ENCODE measurements at regions not wholly inside any gene's neighbourhood (a gene's known extent, or its start where the extent isn't known, plus 50 kb on each side); places are given as distances from the start of the nearest gene placed in this dataset.
A peak's percentile ranks its signal among the peaks of the same experiment; 100 is the strongest.
"Not testable (repeated sequence)": the region's sequence is repeated elsewhere in the genome, so short reads cannot be mapped to it uniquely, and the experiment has no call there.

GRCh38 chr4:52157071-52157470 lies 106.0 kb downstream of the SPATA18 start:
- not testable (repeated sequence) for DNase-seq (ENCODE audit: low read depth)

- no peak for DNase-seq (ENCODE audit: low read depth)
Observed at GRCh38 chr4:52157641-52158316, 106.7 kb downstream of the SPATA18 start.

GRCh38 chr4:52160859-52161258 lies 109.8 kb downstream of the SPATA18 start:
- no peak for DNase-seq (ENCODE audit: low read depth)

DNA sequence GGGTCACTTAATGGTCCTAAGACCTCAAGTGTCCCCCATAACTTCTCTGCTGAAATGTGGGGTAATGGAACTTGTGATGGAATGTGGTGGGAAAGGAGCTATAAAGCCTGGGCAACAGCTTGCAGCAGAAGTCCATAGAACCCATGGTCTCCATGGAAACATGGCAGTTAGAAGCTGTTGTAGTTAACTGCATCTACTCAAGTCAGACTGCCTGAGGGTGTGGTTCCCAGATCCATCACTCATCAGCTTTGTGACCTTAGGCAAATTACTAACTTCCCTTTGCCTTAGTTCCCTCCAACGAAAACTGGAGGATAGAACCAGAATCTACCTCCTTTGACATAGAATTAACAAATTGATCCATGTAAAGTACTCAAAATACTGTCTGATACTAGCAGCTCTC lies 113.0 kb downstream of the SPATA18 start:
- DNase-seq (ENCODE audit: low read depth): no peak

DNA sequence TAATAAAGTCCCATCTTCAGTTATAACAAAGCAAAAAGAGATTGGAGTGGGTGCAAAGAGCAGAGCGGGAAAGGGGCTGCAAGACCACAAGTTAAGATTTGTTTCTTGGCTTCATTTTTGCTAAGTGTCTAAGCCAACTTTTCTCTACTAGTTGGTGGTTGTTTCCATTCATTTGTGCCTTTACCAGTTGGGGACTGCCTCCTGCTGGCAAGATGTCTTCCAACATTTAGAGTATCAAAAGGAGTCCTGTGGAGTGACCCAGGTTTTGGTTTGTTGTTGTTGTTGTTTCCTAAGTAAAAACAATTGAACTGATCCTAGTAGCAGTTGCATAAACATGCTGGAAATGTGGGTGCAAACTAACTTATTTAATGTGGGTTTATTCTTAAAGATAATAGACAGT lies 121.1 kb downstream of the SPATA18 start:
- DNase-seq (ENCODE audit: low read depth): no peak

DNA sequence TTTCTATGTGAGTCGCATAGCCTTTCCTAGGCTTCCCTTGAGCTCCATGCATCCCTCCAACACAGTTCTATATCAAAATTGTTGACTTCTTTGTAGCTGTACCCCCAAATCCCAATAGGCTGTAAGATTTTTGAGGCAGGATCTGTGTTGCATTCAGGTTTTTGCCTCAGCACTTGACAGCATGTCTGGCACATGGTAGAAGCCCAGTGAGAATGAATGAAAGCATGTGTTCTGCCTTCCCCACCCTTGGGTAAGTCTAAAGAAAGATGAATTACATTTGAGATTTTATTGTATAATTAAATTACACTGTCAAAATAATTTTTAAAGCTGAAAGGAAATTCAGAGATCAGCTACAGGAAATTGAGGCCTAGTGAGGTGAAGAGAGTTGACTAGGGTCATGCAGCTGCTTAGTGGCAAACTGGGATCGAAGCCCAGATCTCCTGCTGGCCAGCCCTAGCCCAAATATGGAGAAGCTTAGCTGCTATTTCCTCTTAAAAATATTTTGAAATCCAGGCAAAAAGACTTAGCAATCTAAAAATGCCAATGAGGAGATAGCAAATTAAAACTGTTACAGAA lies 122.5 kb downstream of the SPATA18 start:
- DNase-seq (ENCODE audit: low read depth): peak; percentile 68

GRCh38 chr4:52187603-52188002 lies 136.5 kb downstream of the SPATA18 start:
- DNase-seq (ENCODE audit: low read depth): no peak

GRCh38 chr4:52192001-52192400 lies 140.9 kb downstream of the SPATA18 start:
- no peak for DNase-seq (ENCODE audit: low read depth)

- peak; percentile 61 for DNase-seq (ENCODE audit: low read depth)
Observed at GRCh38 chr4:52192721-52193135, 141.6 kb downstream of the SPATA18 start.

GRCh38 chr4:52195869-52196268 lies 144.8 kb downstream of the SPATA18 start:
- no peak for DNase-seq (ENCODE audit: low read depth)

DNA sequence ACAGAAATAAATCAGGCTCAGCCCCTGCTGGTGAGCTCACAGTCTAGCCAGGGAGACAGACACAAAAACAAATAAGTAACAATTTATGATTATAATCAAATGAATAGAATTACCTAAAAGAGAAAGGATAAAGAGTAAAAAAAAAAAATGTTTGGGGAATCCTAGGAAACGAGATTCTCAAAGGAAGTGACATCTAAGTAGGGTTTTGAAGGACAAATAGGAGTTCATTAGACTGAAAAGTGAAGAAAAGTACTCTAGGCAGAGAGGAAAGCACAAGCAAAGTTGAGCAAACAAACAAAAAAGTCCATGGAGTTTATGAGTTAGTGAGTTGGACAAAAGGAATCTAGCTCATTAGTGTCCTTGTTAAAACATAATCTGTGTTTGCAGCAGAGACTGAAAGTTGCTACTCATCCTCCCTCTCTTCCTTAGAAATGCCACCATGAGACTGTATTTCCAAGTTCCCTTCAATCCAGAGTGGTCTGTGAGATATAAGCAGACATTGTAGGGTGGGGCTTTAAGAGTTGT lies 145.6 kb downstream of the SPATA18 start:
- DNase-seq (ENCODE audit: low read depth): no peak

GRCh38 chr4:52197306-52197705 lies 146.2 kb downstream of the SPATA18 start:
- no peak for DNase-seq (ENCODE audit: low read depth)

DNA sequence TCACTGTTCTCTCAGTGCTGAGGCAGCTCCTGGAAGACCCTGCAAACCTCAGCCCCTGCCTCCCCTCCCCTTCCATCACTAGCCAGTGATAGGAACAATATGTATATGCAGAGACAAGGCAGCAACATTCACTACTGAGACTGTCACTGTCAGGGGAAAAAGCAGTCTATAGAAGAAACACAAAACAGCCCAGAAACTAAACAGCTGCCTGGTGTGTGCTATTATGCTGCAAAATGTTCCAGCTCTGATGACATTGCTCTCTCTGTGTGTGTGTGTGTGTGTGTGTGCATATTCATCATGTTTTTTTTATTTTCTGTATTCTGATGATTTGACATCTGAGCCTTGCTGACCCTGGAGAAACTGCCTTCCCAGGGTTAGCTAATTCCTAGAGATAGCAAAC lies 147.2 kb downstream of the SPATA18 start:
- no peak for DNase-seq (ENCODE audit: low read depth)

- peak; percentile 55 for DNase-seq (ENCODE audit: low read depth)
Observed at GRCh38 chr4:52199574-52200338, 148.7 kb downstream of the SPATA18 start.

DNA sequence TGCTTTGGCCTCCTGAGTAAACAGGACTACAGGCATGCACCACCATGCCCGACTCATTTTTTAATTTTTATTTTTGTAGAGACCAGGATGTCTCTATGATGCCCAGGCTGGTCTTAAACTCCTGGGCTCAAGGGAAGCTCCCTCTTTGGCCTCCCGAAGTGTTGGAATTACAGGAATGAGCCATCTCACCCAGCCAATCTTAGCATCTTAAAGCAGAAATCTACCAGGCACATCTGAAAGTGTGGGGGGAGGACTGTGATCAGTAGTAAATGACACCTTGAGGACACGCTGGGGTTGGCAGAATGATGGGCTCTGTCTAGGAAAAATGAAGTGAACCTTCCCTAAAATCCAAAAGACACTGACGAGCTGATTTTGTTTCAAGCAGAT lies 149.2 kb downstream of the SPATA18 start:
- DNase-seq (ENCODE audit: low read depth): no peak

DNA sequence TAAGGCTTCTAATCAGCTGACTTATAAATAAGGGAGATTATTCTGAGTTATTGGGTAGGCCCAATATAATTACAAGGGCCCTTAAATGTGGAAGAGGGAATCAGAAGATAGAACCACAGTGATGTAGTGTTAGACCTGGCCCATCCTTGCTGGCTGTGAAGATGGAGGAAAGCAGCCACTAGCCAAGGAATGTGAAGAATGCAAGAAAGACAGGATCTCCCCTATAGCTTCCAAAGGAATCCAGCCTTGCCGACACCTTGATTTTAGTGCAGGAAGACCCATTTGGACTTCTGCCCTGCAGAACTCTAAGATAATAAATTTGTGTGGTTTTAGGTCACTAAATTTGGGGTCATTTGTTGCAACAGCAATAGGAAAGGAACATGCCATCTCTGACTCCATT lies 150.6 kb downstream of the SPATA18 start:
- DNase-seq (ENCODE audit: low read depth): no peak

- DNase-seq (ENCODE audit: low read depth): no peak
Observed at GRCh38 chr4:52202251-52202779, 151.2 kb downstream of the SPATA18 start.

- DNase-seq (ENCODE audit: low read depth): no peak
Observed at GRCh38 chr4:52202931-52203330, 151.8 kb downstream of the SPATA18 start.

DNA sequence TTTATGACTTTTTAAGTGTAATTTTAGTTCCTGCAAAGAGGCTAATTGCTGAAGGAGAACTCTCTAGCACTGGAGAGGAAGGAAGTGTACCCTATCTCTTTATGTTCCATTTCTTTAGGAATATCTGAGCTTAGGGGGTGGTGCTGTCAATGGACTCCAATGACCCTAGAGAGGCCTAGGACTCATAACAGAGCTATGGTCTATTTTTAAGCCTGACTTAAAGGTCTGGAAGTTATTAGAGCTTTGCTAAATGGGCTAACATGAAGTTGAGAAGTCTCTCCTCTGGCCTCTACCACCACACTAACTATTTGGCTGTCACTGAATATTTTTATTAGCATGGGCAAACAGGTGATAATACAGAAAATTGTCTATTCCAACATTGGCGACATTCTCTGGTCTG lies 152.2 kb downstream of the SPATA18 start:
- no peak for DNase-seq (ENCODE audit: low read depth)

- DNase-seq (ENCODE audit: low read depth): no peak
Observed at GRCh38 chr4:52204921-52205320, 153.8 kb downstream of the SPATA18 start.

DNA sequence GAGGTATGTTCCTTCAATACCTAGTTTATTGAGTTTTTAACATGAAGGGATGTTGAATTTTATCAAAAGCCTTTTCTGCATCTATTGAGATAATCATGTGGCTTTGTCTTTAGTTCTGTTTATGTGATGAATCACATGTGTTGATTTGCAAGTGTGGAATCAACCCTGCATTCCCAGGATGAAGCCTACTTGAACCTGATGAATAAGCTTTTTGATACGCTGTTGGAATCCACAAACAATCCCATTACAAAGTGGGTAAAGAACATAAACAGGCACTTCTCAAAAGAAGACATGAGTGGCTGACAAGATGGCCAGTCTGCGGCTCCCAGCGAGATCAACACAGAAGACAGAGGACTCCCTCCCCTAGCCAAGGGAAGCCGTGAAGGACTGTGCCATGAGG lies 156.0 kb downstream of the SPATA18 start:
- DNase-seq (ENCODE audit: low read depth): not testable (repeated sequence)

DNA sequence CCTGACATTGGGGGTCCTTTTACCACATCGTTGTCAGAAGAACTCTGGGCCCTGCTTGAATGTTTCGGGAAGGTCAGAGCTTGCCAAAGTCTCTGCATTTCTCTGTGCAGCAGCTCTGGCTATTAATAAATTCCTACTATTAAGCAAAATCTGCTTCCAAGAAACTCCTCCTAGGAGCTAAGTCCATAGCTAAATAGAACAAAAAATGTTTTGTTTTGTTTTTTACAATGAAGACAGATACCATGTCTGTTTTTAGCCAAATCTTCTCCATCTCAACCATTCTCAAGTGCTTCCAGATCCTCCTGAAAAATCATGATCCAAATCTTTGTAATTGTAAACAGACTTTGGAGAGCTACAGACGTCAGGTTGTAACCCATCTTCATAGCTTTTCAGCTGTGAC lies 161.6 kb downstream of the SPATA18 start:
- no peak for DNase-seq (ENCODE audit: low read depth)

DNA sequence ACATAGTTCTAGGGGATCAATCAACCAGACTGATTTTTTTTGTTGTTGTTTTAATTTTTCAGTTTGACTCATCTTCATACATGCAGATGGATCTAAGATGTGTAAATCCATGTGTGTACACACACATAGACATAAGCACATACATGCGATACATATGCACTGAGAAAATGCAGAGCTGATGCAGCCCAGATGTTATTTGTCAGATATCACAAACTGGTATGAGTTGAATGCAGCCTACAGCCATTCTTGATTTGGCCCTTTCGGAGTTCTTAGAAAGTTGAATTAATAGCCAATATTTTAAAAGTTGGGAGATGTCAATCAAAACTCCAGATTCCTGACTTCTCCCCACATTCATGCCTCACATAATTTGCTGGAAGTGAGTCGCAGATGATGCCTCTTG lies 180.4 kb downstream of the SPATA18 start:
- DNase-seq (ENCODE audit: low read depth): no peak
